GM18508 (cell line): ENCODE measurements at regions not wholly inside any gene's neighbourhood (a gene's known extent, or its start where the extent isn't known, plus 50 kb on each side); places are given as distances from the start of the nearest gene placed in this dataset.
A peak's percentile ranks its signal among the peaks of the same experiment; 100 is the strongest.

ENCODE experiments used
- ATAC-seq: cut with Tn5 transposase; IDR thresholded peaks from one replicate; pipeline ENCODE4 v1.9.1; 2021; ENCODE audit warnings: moderate number of reproducible peaks; ENCODE audit not compliant: insufficient read depth, unreplicated experiment

DNA sequence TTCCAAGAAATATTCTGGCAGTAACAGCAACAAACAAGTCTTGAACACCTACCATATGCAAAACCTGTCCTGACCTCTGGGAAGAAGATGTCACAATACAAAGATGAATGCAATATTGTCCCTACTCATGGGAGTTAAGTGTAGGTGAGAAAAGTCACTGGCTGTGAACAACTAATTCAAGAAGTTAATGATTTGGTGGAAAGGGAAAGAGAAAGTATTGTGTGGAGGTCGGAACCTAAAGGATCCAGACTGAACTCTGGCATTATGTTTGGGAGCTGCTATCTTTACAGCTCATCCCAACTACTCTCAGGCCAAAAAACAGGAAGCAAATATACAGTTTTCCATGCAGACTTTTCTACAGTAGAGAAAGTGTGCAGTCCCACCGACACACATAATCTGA, 285.3 kb upstream of the PRDM1 start:
- no peak for ATAC-seq

DNA sequence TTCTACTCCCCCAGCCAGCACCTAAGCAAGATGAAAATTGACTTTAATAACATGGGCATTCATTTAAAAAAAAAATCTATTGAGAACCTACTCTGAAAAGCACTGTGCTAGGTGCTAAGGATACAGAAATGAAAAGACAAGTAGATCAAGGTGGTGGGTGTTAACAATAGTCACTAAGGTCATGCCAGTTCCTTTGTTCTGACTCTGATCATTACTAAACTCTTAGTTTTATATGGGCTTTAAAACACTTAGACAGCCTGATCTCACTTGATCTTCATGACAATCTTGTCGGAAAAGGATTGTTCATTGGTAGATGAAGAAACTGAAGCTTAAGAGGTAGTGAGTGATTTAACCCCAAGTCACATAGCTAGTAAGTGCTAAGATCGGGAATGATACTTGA, 285.7 kb upstream of the PRDM1 start:
- ATAC-seq: no peak

DNA sequence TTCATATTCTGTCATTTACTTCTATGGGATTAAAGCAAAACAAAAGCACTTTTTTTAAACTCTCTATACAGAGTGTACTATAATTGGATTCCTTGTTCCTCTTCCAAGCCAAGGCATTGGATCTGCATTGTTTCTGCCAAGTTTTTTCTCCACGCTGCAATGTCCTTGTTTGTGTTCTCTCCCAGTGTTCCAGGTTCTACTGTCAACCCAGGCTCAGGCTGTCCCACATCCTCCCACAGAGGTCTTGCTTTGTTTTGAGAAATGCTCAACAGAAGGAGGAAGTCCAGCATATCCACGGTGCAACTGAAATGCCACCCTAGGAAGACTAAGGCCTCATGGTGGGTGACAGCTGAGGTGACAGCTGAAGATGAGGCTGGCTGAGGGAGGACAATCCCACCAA, 287.1 kb upstream of the PRDM1 start:
- ATAC-seq: no peak

DNA sequence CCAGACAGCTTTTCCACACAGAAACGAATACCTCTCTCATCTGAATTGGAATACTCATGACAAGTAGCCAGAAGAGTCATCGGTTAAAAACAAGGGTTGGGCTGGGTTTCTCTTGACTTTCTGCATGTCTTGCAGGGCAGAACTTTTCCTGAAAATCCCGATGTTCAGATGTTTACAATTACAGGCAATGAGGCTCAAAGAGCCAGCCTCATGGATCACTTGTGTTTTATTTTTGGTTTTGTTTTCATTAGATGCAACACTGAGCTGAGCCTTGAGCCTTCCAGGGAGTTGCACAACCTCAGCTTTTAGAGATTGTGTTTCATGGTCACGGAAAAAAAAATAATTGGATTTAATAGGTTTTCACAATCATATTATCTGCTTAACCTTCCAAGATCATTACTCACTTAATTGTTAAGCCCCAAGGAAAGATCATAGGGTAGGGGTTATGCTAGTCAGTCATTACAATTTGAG, 288.1 kb upstream of the PRDM1 start:
- ATAC-seq: no peak

DNA sequence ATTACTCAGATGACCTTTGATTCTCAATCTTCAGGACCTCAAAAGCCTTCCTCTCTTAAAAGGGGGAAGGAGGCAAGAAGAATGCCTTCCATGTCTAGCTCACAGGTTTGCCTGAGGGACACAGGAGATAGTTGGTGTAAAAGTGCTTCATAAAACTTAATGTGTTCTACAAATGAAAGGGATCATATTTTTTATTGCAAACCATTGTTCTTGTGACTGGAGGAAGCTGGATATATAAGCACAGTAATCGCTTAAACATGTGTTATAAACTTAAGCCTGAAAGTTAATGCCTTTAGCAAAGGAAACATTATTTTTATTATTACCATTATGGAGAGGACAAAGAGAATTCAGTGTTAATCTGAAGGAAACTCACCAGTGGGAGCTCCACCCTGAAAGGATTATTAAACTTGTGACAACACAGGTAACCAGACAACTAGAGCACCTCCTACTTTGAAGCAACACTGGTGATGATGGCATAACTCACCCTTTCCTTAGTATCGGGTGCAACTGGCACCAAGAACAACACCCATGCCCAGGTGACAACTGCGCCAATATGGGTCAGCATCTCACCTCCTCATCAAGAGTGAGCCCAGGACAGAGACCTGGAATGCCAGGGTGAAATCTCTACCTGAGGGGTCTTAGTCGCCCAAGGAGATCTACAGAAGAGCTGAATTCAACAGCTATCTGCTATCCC, 288.7 kb upstream of the PRDM1 start:
- no peak for ATAC-seq

DNA sequence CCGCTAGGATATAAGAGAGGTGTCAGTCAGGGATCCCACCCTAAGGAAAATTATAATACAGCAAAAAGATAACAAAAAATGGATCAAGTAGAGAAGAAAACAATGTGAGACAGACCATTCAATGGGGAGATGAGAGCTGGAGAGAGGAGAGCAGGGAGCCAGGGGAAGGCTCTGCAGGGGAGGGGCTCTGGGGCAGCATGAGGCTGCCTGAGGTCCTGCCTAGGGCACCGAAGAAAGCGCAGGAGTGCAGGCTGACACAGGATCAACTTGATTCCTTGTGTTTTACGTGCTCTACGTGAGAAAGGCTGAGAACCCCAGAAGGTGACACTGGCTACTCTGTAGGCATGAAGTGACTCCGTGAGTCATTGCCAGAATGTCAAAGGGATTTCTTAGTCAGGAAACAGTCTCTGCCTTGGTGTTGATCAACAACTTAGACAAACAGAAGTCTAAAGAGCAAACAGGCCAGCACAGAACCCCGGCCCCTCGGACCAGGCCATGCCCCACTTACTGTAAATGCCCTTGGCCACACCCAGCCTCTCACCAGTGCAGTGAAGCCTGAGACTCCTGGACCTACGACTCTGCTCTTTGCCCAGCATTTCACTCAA, 290.1 kb upstream of the PRDM1 start:
- ATAC-seq: no peak

DNA sequence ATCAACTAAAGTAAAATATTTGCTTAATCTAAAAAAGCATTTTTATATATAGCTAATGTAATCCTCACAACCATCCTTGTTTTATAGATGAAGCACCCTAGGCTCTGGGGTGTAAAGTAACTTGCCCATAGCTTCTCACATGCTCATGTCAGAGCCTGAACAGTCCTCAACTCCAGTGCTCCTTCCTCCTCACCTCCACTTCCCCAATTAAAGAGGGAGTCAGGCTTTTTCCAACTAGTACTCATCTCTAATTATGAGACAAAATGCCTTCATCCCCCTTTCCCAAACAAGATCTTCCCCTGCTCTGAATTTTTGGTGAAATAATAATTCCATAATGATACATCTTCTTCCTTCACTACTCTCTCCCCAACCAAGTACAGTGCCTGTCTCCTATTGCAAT, 290.8 kb upstream of the PRDM1 start:
- ATAC-seq: no peak

DNA sequence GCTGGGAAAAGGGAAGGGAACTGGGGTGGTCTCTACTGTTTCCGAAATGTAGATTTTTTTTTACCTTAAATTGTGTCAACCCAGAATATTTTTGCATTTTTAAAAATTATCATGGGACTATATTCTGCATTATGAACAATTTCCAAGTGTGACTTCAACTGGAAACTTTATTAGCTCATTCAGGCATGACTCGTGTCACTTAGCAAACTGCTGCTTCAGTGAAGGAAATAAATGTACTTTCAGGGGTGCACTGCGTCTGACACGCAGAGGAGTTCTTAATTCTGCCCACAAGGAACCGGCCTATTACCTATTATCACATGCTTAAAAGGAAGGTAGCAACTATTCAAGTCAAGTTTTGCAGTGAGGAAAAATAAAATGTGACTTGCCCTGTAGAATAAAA, 291.3 kb upstream of the PRDM1 start:
- ATAC-seq: no peak

DNA sequence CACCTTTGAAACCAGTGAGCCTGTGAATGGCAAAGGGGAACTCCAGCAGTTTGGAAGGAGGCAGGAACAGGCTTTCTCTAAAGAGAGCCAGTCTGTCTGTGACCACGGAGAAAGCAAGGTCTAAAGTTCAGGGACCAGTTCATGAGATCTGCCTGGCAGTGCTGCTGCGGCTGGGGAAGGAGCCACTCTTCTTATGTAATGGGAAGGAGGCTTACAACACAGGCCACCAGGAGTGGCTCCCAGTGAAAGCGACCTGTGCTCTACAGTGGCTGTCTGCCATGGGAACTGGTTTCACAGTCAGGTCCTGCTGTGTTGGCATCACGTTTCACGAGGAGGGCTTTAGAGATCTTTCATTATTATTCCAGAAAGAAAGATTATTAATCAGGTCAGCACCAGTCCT, 291.9 kb upstream of the PRDM1 start:
- ATAC-seq: no peak

DNA sequence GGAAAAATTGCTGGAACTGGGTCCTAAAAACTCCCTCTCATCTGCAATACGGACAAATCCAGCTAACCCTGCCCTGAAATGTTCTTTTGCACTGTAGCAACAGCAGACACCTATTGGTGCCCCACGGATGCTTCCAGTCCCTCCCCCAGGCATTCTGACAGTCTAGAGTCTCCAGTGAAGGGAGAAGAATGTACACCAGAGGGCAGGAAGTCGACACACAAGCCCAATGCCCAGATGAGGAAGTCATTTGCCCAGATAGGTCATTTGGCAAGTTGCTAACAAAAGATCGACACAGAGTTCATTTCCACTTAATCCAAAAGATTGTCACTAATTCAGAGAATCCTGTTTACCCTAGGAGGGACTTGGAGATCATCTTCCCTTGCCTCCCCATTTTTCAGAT, 293.0 kb upstream of the PRDM1 start:
- ATAC-seq: no peak

DNA sequence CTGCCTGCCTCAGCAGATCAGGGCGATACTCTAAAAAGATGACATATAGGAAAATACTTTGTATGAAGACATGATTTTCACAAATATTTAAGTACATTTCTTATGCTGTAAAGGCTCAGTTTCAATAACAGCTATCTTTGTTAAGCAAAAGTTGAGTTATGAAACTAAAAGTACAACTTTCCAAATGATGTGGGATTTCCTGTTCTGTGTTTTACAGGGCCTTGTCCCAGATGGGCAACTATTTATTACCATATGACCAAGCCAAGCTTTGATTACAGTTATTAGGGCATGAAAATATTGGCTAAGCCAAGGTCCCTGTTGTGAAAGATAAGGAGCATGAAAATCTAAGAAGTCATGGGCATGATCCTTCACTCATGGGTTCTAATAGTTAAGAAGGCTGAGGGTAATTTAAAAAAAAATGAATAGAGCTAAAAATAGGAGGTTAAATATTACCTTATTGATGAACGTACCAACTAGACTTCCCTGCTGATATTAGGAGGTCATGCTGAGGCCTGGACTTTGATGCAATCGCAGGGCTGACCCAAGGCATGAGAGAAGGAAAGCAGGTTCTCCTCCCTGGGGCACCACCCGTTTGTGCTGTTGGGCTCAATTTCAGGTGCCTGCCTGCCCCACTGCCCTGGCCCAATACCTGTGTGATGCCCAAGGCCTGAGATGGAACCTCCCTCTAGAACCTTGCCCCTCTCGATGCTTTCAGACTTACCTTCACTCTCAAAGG, 294.4 kb upstream of the PRDM1 start:
- no peak for ATAC-seq

DNA sequence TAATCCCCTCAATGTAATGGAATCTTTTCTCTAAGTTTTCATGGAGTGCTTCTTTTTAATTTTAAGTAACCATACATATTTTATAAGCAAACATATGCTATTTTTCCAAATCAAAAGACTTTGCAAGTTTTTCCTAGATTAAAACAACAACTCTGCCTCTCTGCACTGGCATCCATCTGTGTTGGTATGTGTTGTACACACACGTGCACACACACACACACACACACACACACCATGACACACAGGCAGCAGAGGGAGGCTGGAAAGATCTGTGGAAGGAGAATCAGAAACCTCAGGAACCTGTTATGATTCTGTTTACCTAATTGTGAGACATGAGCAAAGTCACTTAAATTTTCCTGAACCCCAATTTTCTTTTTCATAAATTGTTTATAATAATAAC, 295.0 kb upstream of the PRDM1 start:
- ATAC-seq: no peak

DNA sequence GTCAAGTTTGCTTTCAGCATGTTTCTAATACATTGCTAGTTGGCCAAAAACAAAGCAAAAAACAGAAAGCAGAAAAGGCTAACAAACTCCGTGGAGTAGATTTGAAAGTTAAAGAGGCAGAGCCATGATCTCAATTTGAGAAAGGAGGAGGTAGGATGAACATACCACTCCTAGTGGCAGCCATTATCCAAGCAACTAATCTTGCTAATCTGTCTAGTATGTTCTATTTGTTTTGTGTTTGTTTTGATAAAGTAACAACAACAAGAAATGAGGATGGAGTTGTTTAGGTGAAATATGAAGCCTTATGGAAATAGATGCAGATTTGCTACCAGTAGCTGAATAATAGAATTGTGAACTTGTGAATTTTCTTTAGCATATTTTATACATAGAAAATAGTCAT, 295.5 kb upstream of the PRDM1 start:
- no peak for ATAC-seq

DNA sequence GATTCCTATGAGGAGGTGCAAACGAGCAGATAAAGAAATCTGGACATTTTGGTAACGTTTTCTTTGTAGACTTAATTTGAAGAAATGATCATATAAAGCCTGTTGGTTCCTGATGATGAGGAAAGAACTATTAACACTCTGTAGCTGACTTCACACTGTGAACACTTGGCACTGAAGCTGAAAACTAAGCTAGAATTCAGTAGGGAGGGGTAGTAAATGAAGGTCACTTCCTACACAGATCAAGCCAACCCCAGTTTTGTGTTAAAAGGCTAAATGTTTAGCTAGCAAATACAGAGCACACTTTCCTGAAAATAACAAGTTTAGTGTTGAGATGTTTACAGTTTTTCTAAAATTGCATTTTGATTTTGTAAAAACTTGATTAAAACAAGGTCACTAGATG, 296.2 kb upstream of the PRDM1 start:
- no peak for ATAC-seq

DNA sequence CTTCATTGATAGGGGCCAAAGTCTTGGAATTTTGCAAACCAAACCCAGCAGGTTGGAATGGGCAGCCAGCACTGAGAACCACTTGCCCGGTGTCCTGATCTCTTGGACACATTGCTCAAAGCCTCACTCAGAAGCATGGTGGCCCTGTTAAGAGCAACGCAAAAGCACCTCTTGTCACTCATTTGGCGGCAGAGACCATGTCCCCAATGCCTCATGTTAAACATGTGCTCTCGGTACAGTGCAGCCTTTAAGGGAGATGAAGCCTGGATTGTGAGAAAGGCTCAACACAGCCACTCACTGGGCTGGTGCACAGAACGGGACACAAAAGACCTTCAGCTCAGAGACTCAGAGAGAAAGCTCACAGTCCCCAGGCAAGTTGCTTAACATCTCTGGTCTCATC, 298.4 kb upstream of the PRDM1 start:
- ATAC-seq: no peak

DNA sequence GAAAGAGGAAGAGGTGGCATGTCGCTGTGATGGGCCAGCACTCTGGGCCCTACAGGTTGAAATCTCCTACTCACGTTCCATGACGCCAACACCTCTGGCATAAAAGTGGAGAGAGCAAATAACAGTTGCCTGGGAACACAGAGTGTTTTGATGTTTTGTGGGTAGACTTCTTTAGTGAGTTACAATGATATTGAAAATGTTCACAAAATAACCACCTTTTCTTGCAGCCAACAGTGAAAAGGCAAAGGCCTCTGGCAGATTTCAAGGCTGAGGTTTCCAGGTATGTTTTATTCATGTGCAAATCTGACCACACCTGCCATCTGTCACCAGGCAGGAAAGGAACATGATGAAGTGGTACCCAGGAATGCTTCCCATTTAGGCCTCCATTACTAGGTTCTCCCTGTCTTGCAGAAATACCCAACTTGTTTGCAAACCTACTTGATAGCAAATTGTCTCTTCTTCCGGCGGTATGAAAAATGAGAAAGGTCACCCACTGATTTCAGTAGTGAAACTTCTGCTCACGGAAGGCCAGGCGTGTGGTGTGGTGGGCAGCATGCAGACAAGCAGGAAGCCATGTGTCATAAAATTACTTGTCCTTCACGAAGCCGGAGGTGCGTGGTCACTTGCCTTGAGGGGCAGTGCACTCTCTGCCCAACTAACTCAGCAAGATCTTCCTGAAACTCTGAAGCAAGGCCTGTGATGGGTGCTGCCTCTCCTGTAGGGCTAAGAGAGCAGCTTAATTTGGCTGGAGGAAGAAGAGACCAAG, 299.1 kb upstream of the PRDM1 start:
- ATAC-seq: peak; percentile 52

DNA sequence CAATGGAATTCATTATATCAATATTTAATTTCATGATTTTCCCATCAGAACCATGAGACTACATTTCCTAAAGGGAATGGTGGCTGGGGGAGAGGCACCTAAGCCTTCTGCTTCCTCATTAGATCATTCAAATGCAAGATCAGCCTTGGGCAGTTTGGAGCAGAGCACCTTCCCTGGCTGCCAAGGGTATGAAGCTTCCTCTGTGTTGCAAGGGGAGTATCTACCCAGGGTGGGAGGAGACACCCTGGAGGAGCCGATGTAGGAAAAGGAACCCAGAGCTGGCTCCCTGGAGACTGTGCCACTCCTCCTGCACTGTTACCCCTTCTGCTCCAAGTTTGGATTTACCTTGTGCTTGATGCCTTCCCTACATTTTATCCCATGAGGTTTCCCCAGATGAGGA, 299.7 kb upstream of the PRDM1 start:
- no peak for ATAC-seq

DNA sequence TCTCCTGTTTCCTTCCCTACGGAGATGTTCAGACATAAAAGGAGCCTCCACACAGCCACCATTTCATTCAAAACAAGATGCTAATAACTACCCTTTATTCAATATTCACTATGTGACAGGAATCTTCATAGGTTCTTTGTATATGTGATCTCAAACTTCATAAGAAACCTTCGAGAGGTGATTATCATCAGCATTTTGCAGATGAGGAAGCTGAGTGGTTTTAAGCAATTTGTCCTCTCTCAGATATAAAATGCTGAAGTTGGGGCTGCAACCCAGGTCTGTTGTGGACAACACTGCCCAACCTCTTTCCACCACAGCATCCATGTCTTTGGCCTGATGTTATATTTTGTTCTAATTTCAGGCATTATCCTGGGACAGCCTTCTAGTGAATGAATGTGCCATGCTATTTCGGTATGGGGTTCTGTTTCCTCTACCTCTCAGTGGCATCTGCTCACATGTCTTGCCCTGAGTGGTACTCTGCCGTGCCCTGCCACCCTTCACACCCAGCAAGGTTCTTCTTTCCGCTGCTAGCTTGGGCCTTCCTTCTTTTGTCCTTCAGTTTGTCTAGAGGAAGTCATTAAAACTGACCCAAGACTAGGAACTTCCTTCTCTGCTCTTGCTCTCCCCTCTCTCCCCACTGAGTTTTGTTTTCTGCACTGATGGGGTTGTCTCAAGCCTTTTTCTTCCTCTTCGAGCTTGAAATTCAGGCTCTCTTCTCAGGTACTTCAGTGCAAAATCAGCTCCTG, 300.9 kb upstream of the PRDM1 start:
- ATAC-seq: no peak

DNA sequence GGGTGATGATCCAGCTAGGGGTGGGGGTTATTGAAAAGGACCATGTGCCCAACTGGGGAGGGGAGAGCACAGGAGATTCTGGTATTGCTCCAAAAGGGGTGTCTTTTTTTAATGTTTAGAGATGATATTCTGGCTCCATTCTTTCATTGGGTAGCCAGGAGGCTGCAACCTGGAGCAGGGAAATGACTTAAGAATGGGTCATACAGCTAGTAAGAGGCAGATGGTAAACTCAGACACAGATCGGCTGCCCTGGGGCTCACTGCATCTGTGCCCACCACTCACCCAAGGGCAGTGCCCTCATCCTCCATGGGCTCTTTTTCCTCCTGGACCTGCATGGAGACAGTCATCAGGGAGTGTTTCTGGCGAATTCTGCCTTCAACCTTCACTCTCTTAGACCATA, 302.0 kb upstream of the PRDM1 start:
- ATAC-seq: no peak

DNA sequence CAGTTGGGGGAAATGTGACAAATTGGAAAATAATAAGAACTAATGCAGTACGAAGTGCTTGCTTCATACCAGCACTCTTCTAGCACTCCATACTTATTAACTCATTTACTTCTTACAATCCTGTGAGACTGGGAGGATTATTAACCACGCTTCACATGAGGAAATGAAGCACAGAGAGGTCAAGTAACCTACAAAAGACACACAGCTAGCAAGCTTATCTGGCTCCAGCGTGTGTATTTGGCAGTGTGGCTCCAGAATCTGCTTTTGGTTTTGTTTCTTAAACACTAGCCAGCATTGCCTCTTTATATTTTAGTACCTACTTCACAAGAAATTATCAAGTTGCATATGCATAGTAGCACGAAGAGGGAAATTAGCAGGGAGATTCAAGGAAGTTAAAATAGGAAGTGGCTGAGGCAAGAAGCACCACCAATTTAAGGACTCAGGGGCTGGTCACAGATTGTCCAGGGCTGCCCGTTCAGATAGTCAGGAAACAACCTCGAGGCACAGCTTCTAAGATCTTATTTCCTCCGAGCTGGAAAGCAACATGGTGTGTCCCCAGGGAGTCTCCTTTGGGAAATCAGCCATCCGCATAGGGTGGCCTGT, 302.7 kb upstream of the PRDM1 start:
- no peak for ATAC-seq
